SU-DHL-6 (cell line): ENCODE measurements at regions not wholly inside any gene's neighbourhood (a gene's known extent, or its start where the extent isn't known, plus 50 kb on each side); places are given as distances from the start of the nearest gene placed in this dataset.

Source experiments
- EZH2phosphoT487 ChIP-seq: fragments of 200-600 bp; sonication (generic), shearing (Covaris generic); conservative IDR thresholded peaks from 2 replicates; pipeline ENCODE4 v1.6.1; 2018; ENCODE audit warnings: mild to moderate bottlenecking, antibody characterized with exemption, low read length, moderate library complexity, mixed read lengths
- TF ChIP-seq, protein P1 (sequence below): fragments of 200-600 bp; sonication (generic); IDR thresholded peaks from one replicate; pipeline ENCODE4 v1.5.1; 2017; ENCODE audit warnings: antibody characterized with exemption, mild to moderate bottlenecking, low read length, moderate library complexity; ENCODE audit not compliant: insufficient read depth, poor library complexity, severe bottlenecking

- TF ChIP-seq, protein P1, sequence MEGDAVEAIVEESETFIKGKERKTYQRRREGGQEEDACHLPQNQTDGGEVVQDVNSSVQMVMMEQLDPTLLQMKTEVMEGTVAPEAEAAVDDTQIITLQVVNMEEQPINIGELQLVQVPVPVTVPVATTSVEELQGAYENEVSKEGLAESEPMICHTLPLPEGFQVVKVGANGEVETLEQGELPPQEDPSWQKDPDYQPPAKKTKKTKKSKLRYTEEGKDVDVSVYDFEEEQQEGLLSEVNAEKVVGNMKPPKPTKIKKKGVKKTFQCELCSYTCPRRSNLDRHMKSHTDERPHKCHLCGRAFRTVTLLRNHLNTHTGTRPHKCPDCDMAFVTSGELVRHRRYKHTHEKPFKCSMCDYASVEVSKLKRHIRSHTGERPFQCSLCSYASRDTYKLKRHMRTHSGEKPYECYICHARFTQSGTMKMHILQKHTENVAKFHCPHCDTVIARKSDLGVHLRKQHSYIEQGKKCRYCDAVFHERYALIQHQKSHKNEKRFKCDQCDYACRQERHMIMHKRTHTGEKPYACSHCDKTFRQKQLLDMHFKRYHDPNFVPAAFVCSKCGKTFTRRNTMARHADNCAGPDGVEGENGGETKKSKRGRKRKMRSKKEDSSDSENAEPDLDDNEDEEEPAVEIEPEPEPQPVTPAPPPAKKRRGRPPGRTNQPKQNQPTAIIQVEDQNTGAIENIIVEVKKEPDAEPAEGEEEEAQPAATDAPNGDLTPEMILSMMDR, result no peak
- TF ChIP-seq EZH2phosphoT487, result no peak
Observed at GRCh38 chr16:73287859-73288405, 240.0 kb upstream of the ZFHX3 start.
